Uterus (tissue), 3 donors: ENCODE measurements at regions not wholly inside any gene's neighbourhood (a gene's known extent, or its start where the extent isn't known, plus 50 kb on each side); places are given as distances from the start of the nearest gene placed in this dataset.

Source experiments
- DNase-seq, 2 donors: peaks; one replicate each; pipeline ENCODE4 v3.0.0-alpha.2; 2019 to 2020
- H3K27ac ChIP-seq, 2 donors: fragments of 200-600 bp; sonication (generic); 1 replicate in 1 of 2; 2 replicates in 1 of 2; pipeline ENCODE4 v1.5.1; 2016 to 2018
- H3K27me3 ChIP-seq, 2 donors: fragments of 200-600 bp; sonication (generic); one replicate each; pipeline ENCODE4 v1.5.1; 2018 to 2019; ENCODE audit warnings: control low read depth in 1 of 2
- H3K36me3 ChIP-seq, 2 donors: fragments of 200-600 bp; sonication (generic); one replicate each; pipeline ENCODE4 v1.5.1; 2019; ENCODE audit warnings: control low read depth in 1 of 2
- H3K4me1 ChIP-seq, 2 donors: fragments of 200-600 bp; sonication (generic); one replicate each; pipeline ENCODE4 v1.5.1; 2018 to 2019; ENCODE audit warnings: control low read depth in 1 of 2
- H3K4me3 ChIP-seq, 2 donors: fragments of 200-600 bp; sonication (generic); 1 replicate in 1 of 2; 2 replicates in 1 of 2; pipeline ENCODE4 v1.5.1; 2018 to 2019; ENCODE audit warnings: mild to moderate bottlenecking in 1 of 2
- H3K9me3 ChIP-seq, 2 donors: fragments of 200-600 bp; sonication (generic); one replicate each; pipeline ENCODE4 v1.5.1; 2019; ENCODE audit warnings: control low read depth in 1 of 2
- CTCF ChIP-seq, 4 experiments: fragments of 200-600 bp in 2 of 4; fragments of 450-650 bp in 2 of 4; sonication (generic) in 2 of 4; IDR thresholded peaks; one replicate each; pipeline ENCODE4 v1.5.1; 2016 to 2019; ENCODE audit warnings: antibody characterized with exemption in 4 of 4, mild to moderate bottlenecking in 2 of 4, moderate library complexity in 1 of 4
- POLR2A ChIP-seq, 2 donors: fragments of 450-650 bp; IDR thresholded peaks; one replicate each; pipeline ENCODE4 v1.6.1; 2016; ENCODE audit warnings: antibody characterized with exemption in 2 of 2, mild to moderate bottlenecking in 1 of 2, moderate library complexity in 1 of 2
- intact Hi-C: fragments of 100-400 bp; cut with DNase I; formaldehyde crosslinking; loops from one replicate; pipeline ENCODE4 v1.15.1; 2023; ENCODE audit warnings: low total_unique reads
- donor health status: DM: yes; HTN: yes; CAD: no.

- Histone ChIP-seq H3K27me3 (no peaks in the 10 kb centered on the region), H3K27ac (peak overlapping the region in 1 of 2 donors; percentile 84), H3K4me3 (no peak overlapping the region), H3K4me1 (no peaks in the 10 kb centered on the region), H3K9me3 (no peaks in the 10 kb centered on the region), H3K36me3 (no peaks in the 10 kb centered on the region)
- TF ChIP-seq POLR2A (IDR thresholded peaks at IDR 0.05): no peak
- no peak for TF ChIP-seq CTCF (IDR thresholded peaks at IDR 0.05)
- no peak for DNase-seq
- intact Hi-C loops: no loop called here
These were observed 133.8 kb upstream of the AKR1E2 start for GRCh38 chr10:4692206-4692605.

GRCh38 chr10:4691776-4692175, 134.2 kb upstream of the AKR1E2 start:
- H3K4me1 ChIP-seq: no peaks in the 10 kb centered on the region

GRCh38 chr10:4691301-4691700, 134.7 kb upstream of the AKR1E2 start:
- intact Hi-C loops: no loop called here

More at GRCh38 chr10:4691776-4692175, 134.2 kb upstream of the AKR1E2 start:
- Histone ChIP-seq H3K9me3 (no peaks in the 10 kb centered on the region), H3K36me3 (no peaks in the 10 kb centered on the region), H3K27me3 (no peaks in the 10 kb centered on the region), H3K27ac (peak overlapping the region; percentile 59 to 84), H3K4me3 (no peak overlapping the region)
- TF ChIP-seq CTCF (IDR thresholded peaks at IDR 0.05): no peak
- no peak for TF ChIP-seq POLR2A (IDR thresholded peaks at IDR 0.05)
- intact Hi-C loops: no loop called here
- DNase-seq: no peak

GRCh38 chr10:4688601-4689000, 137.4 kb upstream of the AKR1E2 start:
- H3K4me1 ChIP-seq: no peaks in the 10 kb centered on the region
- no peaks in the 10 kb centered on the region for H3K9me3 ChIP-seq
- H3K27me3 ChIP-seq: no peaks in the 10 kb centered on the region
- no peak overlapping the region for H3K27ac ChIP-seq
- no peak overlapping the region for H3K4me3 ChIP-seq
- no peaks in the 10 kb centered on the region for H3K36me3 ChIP-seq
- DNase-seq: no peak
- intact Hi-C loops: no loop called here
- TF ChIP-seq CTCF (IDR thresholded peaks at IDR 0.05) (no peak), POLR2A (IDR thresholded peaks at IDR 0.05) (no peak)

More at GRCh38 chr10:4691301-4691700, 134.7 kb upstream of the AKR1E2 start:
- H3K27me3 ChIP-seq: no peaks in the 10 kb centered on the region
- TF ChIP-seq POLR2A (IDR thresholded peaks at IDR 0.05): no peak
- TF ChIP-seq CTCF (IDR thresholded peaks at IDR 0.05): no peak
- peak overlapping the region; percentile 59 to 84 for H3K27ac ChIP-seq
- no peaks in the 10 kb centered on the region for H3K36me3 ChIP-seq
- H3K4me3 ChIP-seq: no peak overlapping the region
- H3K9me3 ChIP-seq: no peaks in the 10 kb centered on the region
- H3K4me1 ChIP-seq: no peaks in the 10 kb centered on the region
- DNase-seq: peak in 1 of 2 donors; percentile 28

GRCh38 chr10:4688168-4688567, 137.8 kb upstream of the AKR1E2 start:
- intact Hi-C loops: no loop called here
- H3K4me1 ChIP-seq: no peaks in the 10 kb centered on the region
- DNase-seq: no peak
- no peak for TF ChIP-seq POLR2A (IDR thresholded peaks at IDR 0.05)
- no peak for TF ChIP-seq CTCF (IDR thresholded peaks at IDR 0.05)
- H3K36me3 ChIP-seq: no peaks in the 10 kb centered on the region
- no peaks in the 10 kb centered on the region for H3K9me3 ChIP-seq
- H3K27me3 ChIP-seq: no peaks in the 10 kb centered on the region
- H3K27ac ChIP-seq: no peak overlapping the region
- H3K4me3 ChIP-seq: no peak overlapping the region
